ENCODE measurements at regions not wholly inside any gene's neighbourhood (a gene's known extent, or its start where the extent isn't known, plus 50 kb on each side); places are given as distances from the start of the nearest gene placed in this dataset.

DNA sequence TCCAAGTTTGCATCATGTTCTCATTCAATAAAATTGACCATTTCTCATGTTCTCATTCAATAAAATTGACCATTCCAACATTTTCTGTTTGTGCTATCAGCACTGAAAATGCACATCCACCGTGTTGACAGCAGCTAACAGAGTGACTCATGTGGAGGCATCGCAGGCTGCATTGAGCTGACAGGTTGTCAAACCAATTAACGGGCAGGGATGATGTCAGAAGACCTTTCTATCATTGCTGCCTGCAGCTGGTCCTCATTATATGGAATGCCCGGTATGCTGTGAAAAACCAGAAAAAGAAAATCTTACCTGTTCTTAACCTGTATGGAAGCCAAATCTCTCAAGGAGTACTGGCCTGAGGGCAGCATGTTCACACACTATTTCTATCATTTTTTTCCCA, 202.0 kb downstream of the SMIM20 start:
- Histone ChIP-seq H3K4me3 (replicated peaks; ENCODE audit: insufficient read depth, low read length) (no peak overlapping the region), H3K27me3 (ENCODE audit: insufficient read depth, poor library complexity, severe bottlenecking) (no peaks in the 10 kb centered on the region), H3K27ac (replicated peaks) (no peak overlapping the region)
- no peak for TF ChIP-seq POLR2AphosphoS5 (IDR thresholded peaks at IDR 0.05; ENCODE audit: low read depth)
- TF ChIP-seq GABPA (IDR thresholded peaks at IDR 0.05; ENCODE audit: low read depth), result no peak
- no peak for TF ChIP-seq SPI1 (IDR thresholded peaks at IDR 0.05; ENCODE audit: borderline replicate concordance, low read depth)
- TF ChIP-seq, protein P1, sequence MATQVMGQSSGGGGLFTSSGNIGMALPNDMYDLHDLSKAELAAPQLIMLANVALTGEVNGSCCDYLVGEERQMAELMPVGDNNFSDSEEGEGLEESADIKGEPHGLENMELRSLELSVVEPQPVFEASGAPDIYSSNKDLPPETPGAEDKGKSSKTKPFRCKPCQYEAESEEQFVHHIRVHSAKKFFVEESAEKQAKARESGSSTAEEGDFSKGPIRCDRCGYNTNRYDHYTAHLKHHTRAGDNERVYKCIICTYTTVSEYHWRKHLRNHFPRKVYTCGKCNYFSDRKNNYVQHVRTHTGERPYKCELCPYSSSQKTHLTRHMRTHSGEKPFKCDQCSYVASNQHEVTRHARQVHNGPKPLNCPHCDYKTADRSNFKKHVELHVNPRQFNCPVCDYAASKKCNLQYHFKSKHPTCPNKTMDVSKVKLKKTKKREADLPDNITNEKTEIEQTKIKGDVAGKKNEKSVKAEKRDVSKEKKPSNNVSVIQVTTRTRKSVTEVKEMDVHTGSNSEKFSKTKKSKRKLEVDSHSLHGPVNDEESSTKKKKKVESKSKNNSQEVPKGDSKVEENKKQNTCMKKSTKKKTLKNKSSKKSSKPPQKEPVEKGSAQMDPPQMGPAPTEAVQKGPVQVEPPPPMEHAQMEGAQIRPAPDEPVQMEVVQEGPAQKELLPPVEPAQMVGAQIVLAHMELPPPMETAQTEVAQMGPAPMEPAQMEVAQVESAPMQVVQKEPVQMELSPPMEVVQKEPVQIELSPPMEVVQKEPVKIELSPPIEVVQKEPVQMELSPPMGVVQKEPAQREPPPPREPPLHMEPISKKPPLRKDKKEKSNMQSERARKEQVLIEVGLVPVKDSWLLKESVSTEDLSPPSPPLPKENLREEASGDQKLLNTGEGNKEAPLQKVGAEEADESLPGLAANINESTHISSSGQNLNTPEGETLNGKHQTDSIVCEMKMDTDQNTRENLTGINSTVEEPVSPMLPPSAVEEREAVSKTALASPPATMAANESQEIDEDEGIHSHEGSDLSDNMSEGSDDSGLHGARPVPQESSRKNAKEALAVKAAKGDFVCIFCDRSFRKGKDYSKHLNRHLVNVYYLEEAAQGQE (IDR thresholded peaks at IDR 0.05; ENCODE audit: insufficient replicate concordance, low read depth), result no peak
- TF ChIP-seq, protein P2, sequence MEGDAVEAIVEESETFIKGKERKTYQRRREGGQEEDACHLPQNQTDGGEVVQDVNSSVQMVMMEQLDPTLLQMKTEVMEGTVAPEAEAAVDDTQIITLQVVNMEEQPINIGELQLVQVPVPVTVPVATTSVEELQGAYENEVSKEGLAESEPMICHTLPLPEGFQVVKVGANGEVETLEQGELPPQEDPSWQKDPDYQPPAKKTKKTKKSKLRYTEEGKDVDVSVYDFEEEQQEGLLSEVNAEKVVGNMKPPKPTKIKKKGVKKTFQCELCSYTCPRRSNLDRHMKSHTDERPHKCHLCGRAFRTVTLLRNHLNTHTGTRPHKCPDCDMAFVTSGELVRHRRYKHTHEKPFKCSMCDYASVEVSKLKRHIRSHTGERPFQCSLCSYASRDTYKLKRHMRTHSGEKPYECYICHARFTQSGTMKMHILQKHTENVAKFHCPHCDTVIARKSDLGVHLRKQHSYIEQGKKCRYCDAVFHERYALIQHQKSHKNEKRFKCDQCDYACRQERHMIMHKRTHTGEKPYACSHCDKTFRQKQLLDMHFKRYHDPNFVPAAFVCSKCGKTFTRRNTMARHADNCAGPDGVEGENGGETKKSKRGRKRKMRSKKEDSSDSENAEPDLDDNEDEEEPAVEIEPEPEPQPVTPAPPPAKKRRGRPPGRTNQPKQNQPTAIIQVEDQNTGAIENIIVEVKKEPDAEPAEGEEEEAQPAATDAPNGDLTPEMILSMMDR (IDR thresholded peaks at IDR 0.05; ENCODE audit: insufficient read depth, low read length), result no peak
- no peak for DNase-seq (ENCODE audit: low read depth in 1 of 2, low spot score in 1 of 2)

DNA sequence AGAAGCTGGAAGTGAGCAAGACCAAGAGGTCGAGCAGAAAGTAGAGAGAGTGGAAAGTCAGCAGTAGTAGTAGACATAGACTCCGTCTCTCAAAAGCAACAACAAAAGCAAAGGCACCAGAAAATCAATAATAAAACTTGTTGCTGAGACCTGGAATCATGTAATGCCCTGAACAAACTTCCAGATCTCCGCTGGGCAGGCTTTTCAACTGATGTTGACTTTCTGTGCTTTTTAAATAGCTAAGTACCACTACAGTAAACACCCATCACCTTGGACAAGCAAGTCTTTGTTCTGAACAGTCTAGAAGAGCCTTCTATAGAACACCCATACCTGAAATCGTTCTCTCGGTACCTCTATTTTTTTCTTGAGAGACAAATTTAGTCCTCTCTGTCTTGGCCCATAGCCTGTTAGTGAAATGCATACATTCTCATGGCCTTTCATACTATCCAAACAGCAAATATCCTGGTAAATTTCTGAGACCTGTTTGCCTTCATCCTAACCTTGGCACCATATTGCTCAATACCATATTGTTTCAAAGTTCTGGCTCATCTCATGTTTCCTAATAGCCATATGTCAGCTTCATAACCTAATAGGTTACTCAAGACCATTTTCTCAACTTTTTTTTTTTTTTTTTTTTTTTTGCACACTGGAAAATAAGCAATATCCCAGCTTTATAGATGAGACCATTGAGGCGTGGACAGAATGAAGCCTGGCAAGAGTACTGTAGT, 200.6 kb upstream of the RBPJ start:
- Histone ChIP-seq H3K4me3 (replicated peaks; ENCODE audit: insufficient read depth, low read length) (no peak overlapping the region), H3K27ac (replicated peaks) (0 out of 2 replicates have a peak overlapping the region, but pooled peaks have one; percentile 6), H3K27me3 (ENCODE audit: insufficient read depth, poor library complexity, severe bottlenecking) (no peaks in the 10 kb centered on the region)
- peak in 1 of 2 experiments; percentile 65 for DNase-seq (ENCODE audit: low read depth in 1 of 2, low spot score in 1 of 2)
- no peak for TF ChIP-seq SPI1 (IDR thresholded peaks at IDR 0.05; ENCODE audit: borderline replicate concordance, low read depth)

DNA sequence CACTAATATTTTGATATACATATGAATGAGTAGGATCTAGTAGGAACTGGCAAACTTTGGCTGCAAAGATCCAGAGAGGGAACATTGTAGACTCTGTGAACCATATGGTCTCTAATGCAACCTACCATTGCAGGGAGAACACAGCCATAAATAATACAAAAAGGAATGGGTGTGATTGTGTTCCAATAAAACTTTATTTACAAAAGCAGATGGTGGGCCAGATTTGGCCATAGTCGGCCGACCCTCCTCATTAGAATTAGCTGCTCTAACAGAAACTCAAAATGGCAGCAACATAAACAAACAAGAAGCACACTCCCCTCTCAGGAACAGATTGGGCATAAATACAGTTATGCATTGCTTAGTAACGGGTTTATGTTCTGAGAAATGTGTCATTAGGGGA, 198.1 kb upstream of the RBPJ start:
- TF ChIP-seq POLR2AphosphoS5 (IDR thresholded peaks at IDR 0.05; ENCODE audit: low read depth) (no peak), SPI1 (IDR thresholded peaks at IDR 0.05; ENCODE audit: borderline replicate concordance, low read depth) (no peak), GABPA (IDR thresholded peaks at IDR 0.05; ENCODE audit: low read depth) (no peak)
- TF ChIP-seq, protein P2 (IDR thresholded peaks at IDR 0.05; ENCODE audit: insufficient read depth, low read length), result no peak
- TF ChIP-seq, protein P1 (IDR thresholded peaks at IDR 0.05; ENCODE audit: insufficient replicate concordance, low read depth), result no peak
- no peak for DNase-seq (ENCODE audit: low read depth in 1 of 2, low spot score in 1 of 2)
- no peaks in the 10 kb centered on the region for H3K27me3 ChIP-seq (ENCODE audit: insufficient read depth, poor library complexity, severe bottlenecking)
- no peak overlapping the region for H3K27ac ChIP-seq (replicated peaks)
- H3K4me3 ChIP-seq (replicated peaks; ENCODE audit: insufficient read depth, low read length), result no peak overlapping the region

DNA sequence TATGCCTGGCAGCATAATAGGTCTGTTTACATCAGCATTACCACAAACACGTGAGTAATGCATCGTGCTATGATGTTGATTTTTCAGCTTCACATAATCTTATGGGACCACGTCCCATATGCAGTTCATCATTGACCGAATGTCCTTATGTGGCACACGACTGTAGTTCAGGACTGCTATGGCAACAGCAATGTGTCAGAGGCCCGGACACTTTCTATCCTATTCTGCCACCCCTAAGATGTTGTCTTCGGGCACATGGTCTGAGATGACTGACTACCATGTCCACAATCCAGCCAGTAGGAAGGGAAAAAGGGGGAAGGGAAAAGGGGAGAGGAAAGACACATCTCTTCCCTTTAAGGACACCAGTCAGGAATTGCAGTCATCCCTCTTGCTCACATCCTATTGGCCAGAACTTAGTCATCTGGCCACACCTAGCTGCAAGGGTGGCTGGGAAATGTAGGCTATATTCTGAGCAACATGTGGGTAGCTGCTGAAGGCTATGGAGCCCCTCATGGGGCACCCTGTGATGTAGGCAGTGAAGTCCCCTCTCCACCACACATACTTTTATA, 196.0 kb upstream of the RBPJ start:
- DNase-seq (ENCODE audit: low read depth in 1 of 2, low spot score in 1 of 2), result no peak
- Histone ChIP-seq H3K27me3 (ENCODE audit: insufficient read depth, poor library complexity, severe bottlenecking) (no peaks in the 10 kb centered on the region), H3K4me3 (replicated peaks; ENCODE audit: insufficient read depth, low read length) (no peak overlapping the region), H3K27ac (replicated peaks) (no peak overlapping the region)
- TF ChIP-seq GABPA (IDR thresholded peaks at IDR 0.05; ENCODE audit: low read depth) (no peak), POLR2AphosphoS5 (IDR thresholded peaks at IDR 0.05; ENCODE audit: low read depth) (no peak), SPI1 (IDR thresholded peaks at IDR 0.05; ENCODE audit: borderline replicate concordance, low read depth) (no peak)
- TF ChIP-seq, protein P1 (IDR thresholded peaks at IDR 0.05; ENCODE audit: insufficient replicate concordance, low read depth), result no peak
- TF ChIP-seq, protein P2 (IDR thresholded peaks at IDR 0.05; ENCODE audit: insufficient read depth, low read length), result no peak

Measured in HL-60 (cell line).